Liver (tissue), 3 donors: ENCODE measurements at regions not wholly inside any gene's neighbourhood (a gene's known extent, or its start where the extent isn't known, plus 50 kb on each side); places are given as distances from the start of the nearest gene placed in this dataset.

Experiments
- ATF3 ChIP-seq: IDR thresholded peaks from 2 replicates; pipeline ENCODE4 v1.6.1; 2016; ENCODE audit warnings: antibody characterized with exemption
- CTCF ChIP-seq: fragments of 150-350 bp; IDR thresholded peaks from 2 replicates; pipeline ENCODE4 v1.5.1; 2017; ENCODE audit warnings: improper control_type of control experiment, low read depth, low read length; ENCODE audit not compliant: missing input control
- GABPA ChIP-seq, 2 donors: IDR thresholded peaks in 1 of 2; conservative IDR thresholded peaks in 1 of 2; 2 replicates each; pipeline ENCODE4 v1.6.1; 2016; ENCODE audit warnings: antibody characterized with exemption in 2 of 2, mild to moderate bottlenecking in 1 of 2, moderate library complexity in 1 of 2
- HNF4G ChIP-seq: IDR thresholded peaks from 2 replicates; pipeline ENCODE4 v1.6.1; 2016; ENCODE audit warnings: antibody characterized with exemption
- MAX ChIP-seq: IDR thresholded peaks from 2 replicates; pipeline ENCODE4 v1.6.1; 2016; ENCODE audit warnings: antibody characterized with exemption
- RAD21 ChIP-seq, 2 donors: IDR thresholded peaks; 2 replicates each; pipeline ENCODE4 v1.6.1; 2016; ENCODE audit warnings: antibody characterized with exemption in 2 of 2, mild to moderate bottlenecking in 2 of 2
- REST ChIP-seq: IDR thresholded peaks from 2 replicates; pipeline ENCODE4 v1.6.1; 2016; ENCODE audit warnings: antibody characterized with exemption, mild to moderate bottlenecking
- SP1 ChIP-seq: IDR thresholded peaks from 2 replicates; pipeline ENCODE4 v1.6.1; 2018; ENCODE audit warnings: antibody characterized with exemption, mild to moderate bottlenecking
- TAF1 ChIP-seq: conservative IDR thresholded peaks from 2 replicates; pipeline ENCODE4 v1.6.1; 2016; ENCODE audit warnings: antibody characterized with exemption, mild to moderate bottlenecking
- YY1 ChIP-seq: IDR thresholded peaks from 2 replicates; pipeline ENCODE4 v1.6.1; 2016; ENCODE audit warnings: antibody characterized with exemption, mild to moderate bottlenecking
- ZBTB33 ChIP-seq: IDR thresholded peaks from 2 replicates; pipeline ENCODE4 v1.6.1; 2016; ENCODE audit warnings: antibody characterized with exemption
- donor health status: healthy.
- donor health status: healthy.

GRCh38 chr5:3386637-3387036 lies 209.0 kb upstream of the IRX1 start:
- TF ChIP-seq CTCF, result no peak
- no peak for TF ChIP-seq REST
- no peak for TF ChIP-seq TAF1
- no peak for TF ChIP-seq YY1
- no peak for TF ChIP-seq ATF3
- TF ChIP-seq ZBTB33, result no peak
- TF ChIP-seq SP1, result no peak
- TF ChIP-seq HNF4G, result no peak
- TF ChIP-seq MAX, result no peak
- TF ChIP-seq GABPA (IDR thresholded peaks at IDR 0.05 in 1 of 2, conservative IDR thresholded peaks at IDR 0.05 in 1 of 2), result no peak
- TF ChIP-seq RAD21 (IDR thresholded peaks at IDR 0.05), result no peak
